OCI-LY7 (cell line): ENCODE measurements at regions not wholly inside any gene's neighbourhood (a gene's known extent, or its start where the extent isn't known, plus 50 kb on each side); places are given as distances from the start of the nearest gene placed in this dataset.

Source experiments
- EZH2phosphoT487 ChIP-seq: fragments of 200-600 bp; sonication (generic); IDR thresholded peaks from 2 replicates; pipeline ENCODE4 v1.6.1; 2018; ENCODE audit warnings: low read depth, borderline replicate concordance, mild to moderate bottlenecking, mixed run types, antibody characterized with exemption, low read length, moderate library complexity, mixed read lengths
- TF ChIP-seq, protein P1 (sequence below): fragments of 200-600 bp; sonication (generic); conservative IDR thresholded peaks from 2 replicates; pipeline ENCODE4 v1.5.1; 2014; ENCODE audit warnings: mild to moderate bottlenecking, antibody characterized with exemption, low read length, moderate library complexity, mixed read lengths

DNA sequence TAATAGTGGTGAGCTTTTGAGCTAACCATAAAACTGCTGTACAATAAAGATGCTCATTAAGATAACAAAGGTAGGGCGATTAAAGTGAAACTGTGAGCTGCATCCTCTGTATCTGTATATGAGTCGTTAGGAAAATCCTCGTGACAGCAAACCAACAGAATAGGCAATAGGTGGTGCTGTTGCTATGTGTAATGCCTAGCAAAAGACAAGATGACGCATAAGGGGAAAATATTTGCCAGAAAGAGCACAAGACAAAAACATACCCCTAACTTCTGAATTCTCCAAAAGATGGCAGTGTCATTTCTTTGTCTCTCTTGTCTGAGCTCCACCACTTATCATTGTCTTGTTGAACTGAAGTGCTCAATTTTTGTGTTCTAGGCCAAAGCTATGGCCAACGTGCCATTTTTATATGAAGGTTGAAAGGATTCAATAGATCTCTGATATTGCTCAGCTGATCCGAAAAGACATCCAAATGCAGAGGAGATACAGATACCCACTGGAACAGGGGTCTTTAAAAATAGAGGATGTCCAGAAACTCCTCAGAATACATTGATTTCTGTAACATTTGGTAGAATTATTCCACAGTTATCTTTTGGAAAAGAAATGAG is 56.3 kb upstream of the ANKEF1 start:
- TF ChIP-seq, protein P1, sequence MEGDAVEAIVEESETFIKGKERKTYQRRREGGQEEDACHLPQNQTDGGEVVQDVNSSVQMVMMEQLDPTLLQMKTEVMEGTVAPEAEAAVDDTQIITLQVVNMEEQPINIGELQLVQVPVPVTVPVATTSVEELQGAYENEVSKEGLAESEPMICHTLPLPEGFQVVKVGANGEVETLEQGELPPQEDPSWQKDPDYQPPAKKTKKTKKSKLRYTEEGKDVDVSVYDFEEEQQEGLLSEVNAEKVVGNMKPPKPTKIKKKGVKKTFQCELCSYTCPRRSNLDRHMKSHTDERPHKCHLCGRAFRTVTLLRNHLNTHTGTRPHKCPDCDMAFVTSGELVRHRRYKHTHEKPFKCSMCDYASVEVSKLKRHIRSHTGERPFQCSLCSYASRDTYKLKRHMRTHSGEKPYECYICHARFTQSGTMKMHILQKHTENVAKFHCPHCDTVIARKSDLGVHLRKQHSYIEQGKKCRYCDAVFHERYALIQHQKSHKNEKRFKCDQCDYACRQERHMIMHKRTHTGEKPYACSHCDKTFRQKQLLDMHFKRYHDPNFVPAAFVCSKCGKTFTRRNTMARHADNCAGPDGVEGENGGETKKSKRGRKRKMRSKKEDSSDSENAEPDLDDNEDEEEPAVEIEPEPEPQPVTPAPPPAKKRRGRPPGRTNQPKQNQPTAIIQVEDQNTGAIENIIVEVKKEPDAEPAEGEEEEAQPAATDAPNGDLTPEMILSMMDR = peak; percentile 89
- no peak for TF ChIP-seq EZH2phosphoT487
